ENCODE measurements at regions not wholly inside any gene's neighbourhood (a gene's known extent, or its start where the extent isn't known, plus 50 kb on each side); places are given as distances from the start of the nearest gene placed in this dataset.
A peak's percentile ranks its signal among the peaks of the same experiment; 100 is the strongest.
"Not testable (repeated sequence)": the region's sequence is repeated elsewhere in the genome, so short reads cannot be mapped to it uniquely, and the experiment has no call there.

DNA sequence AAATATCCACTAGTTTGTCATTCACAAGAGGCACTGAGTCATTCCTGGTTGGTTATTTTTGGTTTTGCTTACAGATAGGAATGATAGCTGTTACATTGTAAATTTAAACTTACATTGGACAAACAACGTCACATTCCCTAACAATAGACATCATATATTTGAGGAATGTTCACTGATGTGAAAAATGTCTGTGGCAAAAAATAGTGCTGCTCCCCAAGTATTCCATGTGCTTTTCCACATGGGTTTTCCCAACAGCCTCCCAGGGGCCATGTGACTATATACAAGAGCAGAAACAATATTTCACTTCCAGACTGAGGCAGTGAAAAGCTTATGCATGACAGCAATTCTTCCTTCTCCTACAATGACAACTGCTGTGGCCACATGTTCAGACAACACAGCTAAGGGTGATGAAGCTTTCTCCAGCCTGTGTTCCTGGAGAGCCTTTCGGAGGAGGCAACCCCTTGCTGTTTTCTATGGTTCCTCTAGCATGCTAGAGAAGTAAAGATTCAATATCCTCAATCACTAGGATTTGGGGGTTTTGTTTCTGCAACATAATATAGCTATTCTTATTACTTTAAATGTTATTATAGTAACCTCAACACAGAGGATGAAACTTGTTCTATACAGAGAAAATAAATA, 202.7 kb downstream of the PTH2R start:
- Histone ChIP-seq H3K4ac (ENCODE audit: low read depth in 1 of 2, low read length in 2 of 2) (no peak overlapping the region), H3K27me3 (ENCODE audit: control insufficient read depth in 1 of 2, insufficient read depth in 1 of 2, low read length in 2 of 2) (no peaks in the 10 kb centered on the region), H2BK5ac (ENCODE audit: low read depth, low read length, poor library complexity, severe bottlenecking) (no peak overlapping the region), H2BK15ac (ENCODE audit: low read depth, poor library complexity, severe bottlenecking) (no peak overlapping the region), H2BK120ac (ENCODE audit: low read depth, low read length) (no peak overlapping the region), H3K27ac (ENCODE audit: low read length, poor library complexity, severe bottlenecking) (peak overlapping the region; percentile 4), H3K4me1 (ENCODE audit: control insufficient read depth, insufficient read depth, low read depth, low read length) (peaks cover 4% of the 10 kb centered on the region), H3K4me2 (ENCODE audit: low read length, poor library complexity, severe bottlenecking) (no peak overlapping the region), H3K9ac (ENCODE audit: low read length) (no peak overlapping the region), H2AFZ (ENCODE audit: low read depth, low read length) (no peak overlapping the region), H4K91ac (ENCODE audit: low read length) (no peak overlapping the region), H3K14ac (ENCODE audit: low read length in 2 of 2) (no peak overlapping the region), H3K23ac (ENCODE audit: low read length in 2 of 2) (no peak overlapping the region), H3K79me1 (replicated peaks; ENCODE audit: low read length, poor library complexity, severe bottlenecking) (no peaks in the 10 kb centered on the region), H3K9me3 (ENCODE audit: control insufficient read depth, low read length) (peaks cover 3% of the 10 kb centered on the region), H4K8ac (ENCODE audit: low read length) (no peak overlapping the region), H2AK5ac (ENCODE audit: low read length, severe bottlenecking) (no peak overlapping the region), H3K4me3 (ENCODE audit: insufficient read depth in 1 of 2, low read depth in 1 of 2, low read length in 2 of 2) (no peak overlapping the region), H3K18ac (ENCODE audit: low read depth in 1 of 2, low read length in 2 of 2) (no peak overlapping the region), H2BK12ac (ENCODE audit: low read length in 2 of 2) (no peak overlapping the region), H3K36me3 (ENCODE audit: control insufficient read depth in 1 of 2, insufficient read depth in 2 of 2, low read depth in 1 of 2, low read length in 2 of 2) (no peaks in the 10 kb centered on the region)
- WGBS, result 80% methylated on average over 1 of the region's 2 CpGs
- no peak for DNase-seq

GRCh38 chr2:208615675-208616074, 209.1 kb downstream of the PTH2R start:
- not testable (repeated sequence) for H2AFZ ChIP-seq (ENCODE audit: low read depth, low read length)

DNA sequence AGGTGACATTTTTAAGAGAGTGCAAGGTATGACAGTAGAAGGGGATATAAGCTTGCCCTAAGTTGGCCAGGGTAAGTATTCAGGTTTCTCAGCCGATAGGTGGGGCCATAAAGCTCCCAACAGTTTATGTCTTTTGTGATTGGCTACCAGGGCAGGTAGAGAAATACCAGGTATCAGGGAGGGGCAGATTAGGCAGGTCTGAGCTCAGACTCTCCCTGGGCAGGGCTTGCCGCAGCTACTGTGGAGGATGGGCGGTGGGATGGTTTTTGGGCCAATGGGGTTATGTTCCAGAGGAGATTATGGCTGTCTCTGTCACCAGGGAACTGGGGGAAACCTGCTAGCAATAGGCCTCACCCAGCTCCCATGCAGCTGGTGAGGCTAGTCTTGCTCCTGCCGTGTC, 211.6 kb downstream of the PTH2R start:
- no peaks in the 10 kb centered on the region for H3K27me3 ChIP-seq (ENCODE audit: control insufficient read depth in 1 of 2, insufficient read depth in 1 of 2, low read length in 2 of 2)
- no peak overlapping the region for H3K4ac ChIP-seq (ENCODE audit: low read depth in 1 of 2, low read length in 2 of 2)
- DNase-seq, result no peak
- H2BK5ac ChIP-seq (ENCODE audit: low read depth, low read length, poor library complexity, severe bottlenecking), result no peak overlapping the region
- no peaks in the 10 kb centered on the region for H3K4me1 ChIP-seq (ENCODE audit: control insufficient read depth, insufficient read depth, low read depth, low read length)
- H3K27ac ChIP-seq (ENCODE audit: low read length, poor library complexity, severe bottlenecking), result no peak overlapping the region
- no peaks in the 10 kb centered on the region for H3K79me1 ChIP-seq (replicated peaks; ENCODE audit: low read length, poor library complexity, severe bottlenecking)
- H2AFZ ChIP-seq (ENCODE audit: low read depth, low read length), result no peak overlapping the region
- H3K4me3 ChIP-seq (ENCODE audit: insufficient read depth in 1 of 2, low read depth in 1 of 2, low read length in 2 of 2), result no peak overlapping the region
- H2BK12ac ChIP-seq (ENCODE audit: low read length in 2 of 2), result no peak overlapping the region
- H2AK5ac ChIP-seq (ENCODE audit: low read length, severe bottlenecking), result no peak overlapping the region
- no peaks in the 10 kb centered on the region for H3K36me3 ChIP-seq (ENCODE audit: control insufficient read depth in 1 of 2, insufficient read depth in 2 of 2, low read depth in 1 of 2, low read length in 2 of 2)
- no peak overlapping the region for H4K91ac ChIP-seq (ENCODE audit: low read length)
- H3K23ac ChIP-seq (ENCODE audit: low read length in 2 of 2), result no peak overlapping the region
- WGBS, result 87% methylated on average over 4 of the region's 4 CpGs
- no peak overlapping the region for H2BK15ac ChIP-seq (ENCODE audit: low read depth, poor library complexity, severe bottlenecking)
- no peak overlapping the region for H3K14ac ChIP-seq (ENCODE audit: low read length in 2 of 2)
- H4K8ac ChIP-seq (ENCODE audit: low read length), result no peak overlapping the region
- H3K4me2 ChIP-seq (ENCODE audit: low read length, poor library complexity, severe bottlenecking), result no peak overlapping the region
- peaks cover 11% of the 10 kb centered on the region for H3K9me3 ChIP-seq (ENCODE audit: control insufficient read depth, low read length)
- H2BK120ac ChIP-seq (ENCODE audit: low read depth, low read length), result no peak overlapping the region
- H3K9ac ChIP-seq (ENCODE audit: low read length), result no peak overlapping the region
- H3K18ac ChIP-seq (ENCODE audit: low read depth in 1 of 2, low read length in 2 of 2), result no peak overlapping the region

More at GRCh38 chr2:208615675-208616074, 209.1 kb downstream of the PTH2R start:
- 38% methylated on average over 1 of the region's 1 CpG for WGBS
- H3K18ac ChIP-seq (ENCODE audit: low read depth in 1 of 2, low read length in 2 of 2); H3K23ac ChIP-seq (ENCODE audit: low read length in 2 of 2); H3K4ac ChIP-seq (ENCODE audit: low read depth in 1 of 2, low read length in 2 of 2); H2BK15ac ChIP-seq (ENCODE audit: low read depth, poor library complexity, severe bottlenecking); DNase-seq; H2AK5ac ChIP-seq (ENCODE audit: low read length, severe bottlenecking); H3K4me1 ChIP-seq (ENCODE audit: control insufficient read depth, insufficient read depth, low read depth, low read length); H4K91ac ChIP-seq (ENCODE audit: low read length); H3K36me3 ChIP-seq (ENCODE audit: control insufficient read depth in 1 of 2, insufficient read depth in 2 of 2, low read depth in 1 of 2, low read length in 2 of 2); H3K4me3 ChIP-seq (ENCODE audit: insufficient read depth in 1 of 2, low read depth in 1 of 2, low read length in 2 of 2); H3K4me2 ChIP-seq (ENCODE audit: low read length, poor library complexity, severe bottlenecking); H3K14ac ChIP-seq (ENCODE audit: low read length in 2 of 2); H2BK12ac ChIP-seq (ENCODE audit: low read length in 2 of 2); H2BK120ac ChIP-seq (ENCODE audit: low read depth, low read length); H2BK5ac ChIP-seq (ENCODE audit: low read depth, low read length, poor library complexity, severe bottlenecking); H3K27me3 ChIP-seq (ENCODE audit: control insufficient read depth in 1 of 2, insufficient read depth in 1 of 2, low read length in 2 of 2); H3K79me1 ChIP-seq (replicated peaks; ENCODE audit: low read length, poor library complexity, severe bottlenecking); H3K9ac ChIP-seq (ENCODE audit: low read length); H4K8ac ChIP-seq (ENCODE audit: low read length): not testable (repeated sequence)
- Histone ChIP-seq H3K27ac (ENCODE audit: low read length, poor library complexity, severe bottlenecking) (peak overlapping the region; percentile 25), H3K9me3 (ENCODE audit: control insufficient read depth, low read length) (peaks cover 12% of the 10 kb centered on the region)

GRCh38 chr2:208619993-208620392, 213.4 kb downstream of the PTH2R start:
- no peak overlapping the region for H3K23ac ChIP-seq (ENCODE audit: low read length in 2 of 2)
- DNase-seq, result no peak
- H3K14ac ChIP-seq (ENCODE audit: low read length in 2 of 2), result no peak overlapping the region
- H2BK5ac ChIP-seq (ENCODE audit: low read depth, low read length, poor library complexity, severe bottlenecking), result no peak overlapping the region
- no peak overlapping the region for H2BK120ac ChIP-seq (ENCODE audit: low read depth, low read length)
- no peak overlapping the region for H3K4me3 ChIP-seq (ENCODE audit: insufficient read depth in 1 of 2, low read depth in 1 of 2, low read length in 2 of 2)
- WGBS, result 77% methylated on average over 1 of the region's 1 CpG
- peaks cover 11% of the 10 kb centered on the region for H3K9me3 ChIP-seq (ENCODE audit: control insufficient read depth, low read length)
- no peak overlapping the region for H2BK12ac ChIP-seq (ENCODE audit: low read length in 2 of 2)
- H4K91ac ChIP-seq (ENCODE audit: low read length), result no peak overlapping the region
- H3K79me1 ChIP-seq (replicated peaks; ENCODE audit: low read length, poor library complexity, severe bottlenecking), result no peaks in the 10 kb centered on the region
- no peak overlapping the region for H2AFZ ChIP-seq (ENCODE audit: low read depth, low read length)
- H3K36me3 ChIP-seq (ENCODE audit: control insufficient read depth in 1 of 2, insufficient read depth in 2 of 2, low read depth in 1 of 2, low read length in 2 of 2), result no peaks in the 10 kb centered on the region
- no peak overlapping the region for H4K8ac ChIP-seq (ENCODE audit: low read length)
- no peak overlapping the region for H3K27ac ChIP-seq (ENCODE audit: low read length, poor library complexity, severe bottlenecking)
- H2AK5ac ChIP-seq (ENCODE audit: low read length, severe bottlenecking), result no peak overlapping the region
- H3K9ac ChIP-seq (ENCODE audit: low read length), result no peak overlapping the region
- H3K27me3 ChIP-seq (ENCODE audit: control insufficient read depth in 1 of 2, insufficient read depth in 1 of 2, low read length in 2 of 2), result no peaks in the 10 kb centered on the region
- H3K4me2 ChIP-seq (ENCODE audit: low read length, poor library complexity, severe bottlenecking), result no peak overlapping the region
- no peak overlapping the region for H2BK15ac ChIP-seq (ENCODE audit: low read depth, poor library complexity, severe bottlenecking)
- no peak overlapping the region for H3K4ac ChIP-seq (ENCODE audit: low read depth in 1 of 2, low read length in 2 of 2)
- no peaks in the 10 kb centered on the region for H3K4me1 ChIP-seq (ENCODE audit: control insufficient read depth, insufficient read depth, low read depth, low read length)
- H3K18ac ChIP-seq (ENCODE audit: low read depth in 1 of 2, low read length in 2 of 2), result no peak overlapping the region
